ENCODE measurements at regions not wholly inside any gene's neighbourhood (a gene's known extent, or its start where the extent isn't known, plus 50 kb on each side); places are given as distances from the start of the nearest gene placed in this dataset.

DNA sequence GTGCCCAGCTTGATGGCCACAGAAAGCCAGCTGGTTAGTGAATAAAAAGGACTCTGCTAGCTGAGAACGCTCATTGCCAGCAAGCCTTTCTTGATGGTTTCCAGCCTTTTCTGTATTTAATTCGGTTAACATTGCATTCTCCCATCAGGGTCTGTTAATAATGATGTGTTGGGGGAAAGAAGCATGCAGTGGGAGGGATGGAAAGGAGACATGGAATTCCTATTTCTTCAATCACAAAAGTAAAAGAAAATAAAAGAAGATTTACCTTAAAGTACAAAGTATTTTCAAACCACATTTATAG, 141.9 kb upstream of the RBBP8 start:
- H3K4me3 ChIP-seq (ENCODE audit: low read depth, low read length, poor library complexity, severe bottlenecking) = no peak overlapping the region
- no peaks in the 10 kb centered on the region for H3F3A ChIP-seq (ENCODE audit: insufficient read depth, low read length)
- H2AFZ ChIP-seq (ENCODE audit: low read length) = no peak overlapping the region
- H4K20me1 ChIP-seq (ENCODE audit: insufficient read depth, low read length) = no peaks in the 10 kb centered on the region
- H3K9ac ChIP-seq (ENCODE audit: low read length) = no peak overlapping the region
- no peaks in the 10 kb centered on the region for H3K36me3 ChIP-seq (ENCODE audit: insufficient read depth, low read length)
- no peak overlapping the region for H3K27ac ChIP-seq (ENCODE audit: low read depth, low read length, poor library complexity, severe bottlenecking)
- H3K79me2 ChIP-seq (ENCODE audit: insufficient read depth, low read length) = no peaks in the 10 kb centered on the region
- TF ChIP-seq CTCF (IDR thresholded peaks at IDR 0.05; ENCODE audit: low read length) (no peak), EZH2 (IDR thresholded peaks at IDR 0.05; ENCODE audit: borderline replicate concordance, low read length) (no peak)
- no peaks in the 10 kb centered on the region for H3K27me3 ChIP-seq (ENCODE audit: insufficient read depth, low read length)
- H3K4me1 ChIP-seq (ENCODE audit: insufficient read depth, low read length, severe bottlenecking) = no peaks in the 10 kb centered on the region
- H3K9me3 ChIP-seq (ENCODE audit: low read length) = no peaks in the 10 kb centered on the region
- H3K4me2 ChIP-seq (ENCODE audit: low read length) = no peak overlapping the region
- H3K9me2 ChIP-seq (ENCODE audit: low read depth, low read length) = no peaks in the 10 kb centered on the region

- TF ChIP-seq EZH2 (IDR thresholded peaks at IDR 0.05; ENCODE audit: borderline replicate concordance, low read length) = no peak
- TF ChIP-seq CTCF (IDR thresholded peaks at IDR 0.05; ENCODE audit: low read length) = no peak
- Histone ChIP-seq H3K4me3 (ENCODE audit: low read depth, low read length, poor library complexity, severe bottlenecking) (no peak overlapping the region), H3K4me2 (ENCODE audit: low read length) (no peak overlapping the region), H3K9me3 (ENCODE audit: low read length) (no peaks in the 10 kb centered on the region), H3K27me3 (ENCODE audit: insufficient read depth, low read length) (no peaks in the 10 kb centered on the region), H3F3A (ENCODE audit: insufficient read depth, low read length) (no peaks in the 10 kb centered on the region), H3K36me3 (ENCODE audit: insufficient read depth, low read length) (no peaks in the 10 kb centered on the region), H4K20me1 (ENCODE audit: insufficient read depth, low read length) (no peaks in the 10 kb centered on the region), H3K9me2 (ENCODE audit: low read depth, low read length) (no peaks in the 10 kb centered on the region), H3K79me2 (ENCODE audit: insufficient read depth, low read length) (no peaks in the 10 kb centered on the region), H2AFZ (ENCODE audit: low read length) (no peak overlapping the region), H3K9ac (ENCODE audit: low read length) (no peak overlapping the region), H3K27ac (ENCODE audit: low read depth, low read length, poor library complexity, severe bottlenecking) (no peak overlapping the region), H3K4me1 (ENCODE audit: insufficient read depth, low read length, severe bottlenecking) (no peaks in the 10 kb centered on the region)
Measured at GRCh38 chr18:22796113-22796512, 137.0 kb upstream of the RBBP8 start.

DNA sequence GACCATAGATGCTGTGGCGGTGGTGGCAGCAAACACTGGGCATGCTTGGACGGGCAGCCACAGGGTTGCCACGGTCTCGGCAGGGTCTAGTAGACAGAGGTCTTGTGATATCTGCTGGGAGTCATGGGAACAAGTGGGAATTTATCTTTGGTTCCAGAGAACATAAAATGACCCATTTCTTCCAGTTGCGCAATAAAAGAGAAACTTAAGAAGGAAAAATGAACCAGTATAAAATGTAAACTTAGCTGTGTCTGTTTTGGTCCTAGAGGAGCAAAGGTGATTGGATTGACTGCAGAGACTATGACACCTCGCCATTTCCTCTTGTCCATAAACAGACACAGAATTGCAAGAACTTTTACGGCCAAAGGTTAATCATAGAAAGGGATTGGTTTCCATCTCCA, 132.6 kb upstream of the RBBP8 start:
- H2AFZ ChIP-seq (ENCODE audit: low read length) = no peak overlapping the region

More for the DNA sequence above, 132.6 kb upstream of the RBBP8 start:
- H3K27ac ChIP-seq (ENCODE audit: low read depth, low read length, poor library complexity, severe bottlenecking) = no peak overlapping the region
- no peaks in the 10 kb centered on the region for H3K9me3 ChIP-seq (ENCODE audit: low read length)
- no peak for TF ChIP-seq CTCF (IDR thresholded peaks at IDR 0.05; ENCODE audit: low read length)
- TF ChIP-seq EZH2 (IDR thresholded peaks at IDR 0.05; ENCODE audit: borderline replicate concordance, low read length) = no peak
- H3F3A ChIP-seq (ENCODE audit: insufficient read depth, low read length) = no peaks in the 10 kb centered on the region
- H3K79me2 ChIP-seq (ENCODE audit: insufficient read depth, low read length) = no peaks in the 10 kb centered on the region
- H4K20me1 ChIP-seq (ENCODE audit: insufficient read depth, low read length) = no peaks in the 10 kb centered on the region
- no peak overlapping the region for H3K9ac ChIP-seq (ENCODE audit: low read length)
- H3K9me2 ChIP-seq (ENCODE audit: low read depth, low read length) = no peaks in the 10 kb centered on the region
- no peaks in the 10 kb centered on the region for H3K4me1 ChIP-seq (ENCODE audit: insufficient read depth, low read length, severe bottlenecking)
- no peak overlapping the region for H3K4me3 ChIP-seq (ENCODE audit: low read depth, low read length, poor library complexity, severe bottlenecking)
- H3K36me3 ChIP-seq (ENCODE audit: insufficient read depth, low read length) = no peaks in the 10 kb centered on the region
- H3K4me2 ChIP-seq (ENCODE audit: low read length) = no peak overlapping the region
- no peaks in the 10 kb centered on the region for H3K27me3 ChIP-seq (ENCODE audit: insufficient read depth, low read length)
